Activated naive CD4-positive, alpha-beta T cell treated with anti-CD3 and anti-CD28 coated beads, Interleukin-2, amount 50 U/mL, for 24 hours (primary cell): ENCODE measurements at regions not wholly inside any gene's neighbourhood (a gene's known extent, or its start where the extent isn't known, plus 50 kb on each side); places are given as distances from the start of the nearest gene placed in this dataset.

Experiments used
- H3K27ac Mint-ChIP-seq: one replicate; pipeline ENCODE4 v1.8.0; 2021; ENCODE audit warnings: mild to moderate bottlenecking, mixed read lengths
- H3K27me3 Mint-ChIP-seq: one replicate; pipeline ENCODE4 v1.8.0; 2021; ENCODE audit warnings: mixed read lengths
- H3K36me3 Mint-ChIP-seq: one replicate; pipeline ENCODE4 v1.8.0; 2021; ENCODE audit warnings: mixed read lengths
- H3K4me1 Mint-ChIP-seq: one replicate; pipeline ENCODE4 v1.8.0; 2021; ENCODE audit warnings: mixed read lengths
- H3K4me3 Mint-ChIP-seq: one replicate; pipeline ENCODE4 v1.8.0; 2021; ENCODE audit warnings: mild to moderate bottlenecking, mixed read lengths
- H3K9me3 Mint-ChIP-seq: one replicate; pipeline ENCODE4 v1.8.0; 2021; ENCODE audit warnings: mixed read lengths

DNA sequence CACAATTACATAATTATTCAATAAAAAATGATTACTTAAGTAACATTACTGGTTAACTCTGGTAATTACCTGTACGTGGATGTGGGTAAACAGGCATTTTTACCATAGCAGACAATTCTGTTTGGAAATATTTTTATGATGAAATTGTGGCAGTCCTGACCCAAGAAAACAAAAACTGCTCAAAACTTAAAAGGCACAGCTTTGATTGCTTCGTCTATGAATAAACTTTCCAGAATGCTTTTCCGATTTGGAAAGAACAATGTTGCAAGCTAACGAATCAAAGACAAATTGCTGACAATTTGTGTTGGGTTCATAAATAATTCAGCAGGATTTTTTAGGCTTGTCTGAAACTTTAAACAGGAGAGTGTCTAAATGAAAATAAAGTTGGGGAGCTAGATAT lies 150.6 kb upstream of the GYPA start:
- Mint-ChIP-seq H3K9me3 (no peaks in the 10 kb centered on the region), H3K4me1 (no peaks in the 10 kb centered on the region), H3K36me3 (no peaks in the 10 kb centered on the region), H3K27me3 (peaks cover 3% of the 10 kb centered on the region), H3K27ac (no peak overlapping the region), H3K4me3 (no peak overlapping the region)

DNA sequence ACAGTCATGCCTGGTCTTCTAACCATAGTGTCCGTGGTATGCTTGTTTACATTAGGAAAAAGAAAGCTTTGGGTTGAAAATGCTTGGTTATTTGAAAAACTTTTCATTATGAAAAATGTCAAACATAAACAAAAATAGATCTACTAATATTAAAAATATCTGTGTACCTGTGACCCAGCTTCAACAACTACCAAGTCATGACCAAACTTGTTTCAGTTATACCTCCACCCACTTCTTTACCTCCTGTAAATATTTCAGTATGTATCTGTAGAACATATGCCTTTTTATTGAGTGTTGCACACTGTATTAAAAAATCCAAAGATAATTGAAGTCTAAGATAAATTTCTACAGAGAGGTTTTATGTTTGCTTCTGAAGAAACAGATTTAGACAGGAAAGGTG lies 153.7 kb upstream of the GYPA start:
- no peak overlapping the region for H3K4me3 Mint-ChIP-seq
- H3K27ac Mint-ChIP-seq: no peak overlapping the region
- no peaks in the 10 kb centered on the region for H3K4me1 Mint-ChIP-seq
- no peaks in the 10 kb centered on the region for H3K36me3 Mint-ChIP-seq
- H3K27me3 Mint-ChIP-seq: no peaks in the 10 kb centered on the region
- no peaks in the 10 kb centered on the region for H3K9me3 Mint-ChIP-seq

- H3K36me3 Mint-ChIP-seq: no peaks in the 10 kb centered on the region
- no peaks in the 10 kb centered on the region for H3K9me3 Mint-ChIP-seq
- no peak overlapping the region for H3K4me3 Mint-ChIP-seq
- no peaks in the 10 kb centered on the region for H3K27me3 Mint-ChIP-seq
- no peak overlapping the region for H3K27ac Mint-ChIP-seq
- no peaks in the 10 kb centered on the region for H3K4me1 Mint-ChIP-seq
Observed at GRCh38 chr4:144295286-144295995, 154.9 kb upstream of the GYPA start.

GRCh38 chr4:144296941-144297340 lies 156.4 kb upstream of the GYPA start:
- no peaks in the 10 kb centered on the region for H3K9me3 Mint-ChIP-seq
- no peaks in the 10 kb centered on the region for H3K36me3 Mint-ChIP-seq
- no peak overlapping the region for H3K4me3 Mint-ChIP-seq
- no peaks in the 10 kb centered on the region for H3K27me3 Mint-ChIP-seq
- H3K27ac Mint-ChIP-seq: no peak overlapping the region
- no peaks in the 10 kb centered on the region for H3K4me1 Mint-ChIP-seq

- no peak overlapping the region for H3K27ac Mint-ChIP-seq
- no peaks in the 10 kb centered on the region for H3K4me1 Mint-ChIP-seq
- no peaks in the 10 kb centered on the region for H3K36me3 Mint-ChIP-seq
Observed at GRCh38 chr4:144298519-144298918, 158.0 kb upstream of the GYPA start.

GRCh38 chr4:144300616-144301015 lies 160.1 kb upstream of the GYPA start:
- Mint-ChIP-seq H3K4me3 (no peak overlapping the region), H3K9me3 (no peaks in the 10 kb centered on the region), H3K27ac (no peak overlapping the region), H3K36me3 (no peaks in the 10 kb centered on the region), H3K4me1 (no peaks in the 10 kb centered on the region), H3K27me3 (no peaks in the 10 kb centered on the region)

More at GRCh38 chr4:144298519-144298918, 158.0 kb upstream of the GYPA start:
- Mint-ChIP-seq H3K9me3 (no peaks in the 10 kb centered on the region), H3K4me3 (no peak overlapping the region), H3K27me3 (no peaks in the 10 kb centered on the region)

DNA sequence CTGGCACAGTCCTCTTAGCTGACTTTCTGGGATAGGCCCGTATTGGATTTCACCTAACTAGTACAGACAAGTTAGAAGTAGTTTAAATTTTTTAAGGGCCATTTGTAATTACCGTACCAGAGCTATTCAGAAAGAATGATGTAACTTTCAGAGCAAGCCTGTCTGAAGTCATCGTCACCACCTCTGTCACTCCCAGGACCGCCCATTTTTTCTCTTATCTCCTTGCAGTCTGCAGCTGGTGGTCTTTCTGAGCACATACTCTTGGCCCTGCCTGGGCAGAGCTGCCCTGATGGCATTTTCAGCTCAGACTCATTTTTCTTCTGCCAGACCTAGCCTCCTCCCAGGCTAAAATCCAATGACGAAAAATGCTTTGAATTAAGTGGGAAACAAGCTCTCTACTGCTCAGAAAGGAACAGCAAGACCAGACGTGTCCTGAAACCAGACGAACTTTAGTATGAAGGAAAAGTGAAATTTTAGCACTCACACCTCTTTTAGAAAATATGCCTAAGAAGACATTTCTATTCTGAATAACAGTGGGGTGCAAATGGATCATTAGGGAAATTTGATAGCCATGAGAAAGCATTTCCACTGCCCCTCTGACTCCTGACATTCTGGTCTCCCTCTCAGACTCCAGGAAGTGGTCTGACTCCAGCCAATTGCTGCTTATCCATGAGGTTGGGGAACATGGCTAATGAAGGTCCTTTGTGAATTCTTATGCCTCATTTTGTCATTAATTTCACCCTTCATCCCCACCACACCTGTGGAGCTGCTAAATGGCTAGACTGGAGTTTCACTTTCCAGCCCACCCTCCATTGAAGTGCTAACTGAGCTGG lies 162.4 kb upstream of the GYPA start:
- Mint-ChIP-seq H3K27ac (no peak overlapping the region), H3K4me1 (no peaks in the 10 kb centered on the region), H3K36me3 (no peaks in the 10 kb centered on the region), H3K27me3 (no peaks in the 10 kb centered on the region), H3K9me3 (no peaks in the 10 kb centered on the region), H3K4me3 (no peak overlapping the region)

GRCh38 chr4:144304025-144304424 lies 163.5 kb upstream of the GYPA start:
- Mint-ChIP-seq H3K4me1 (no peaks in the 10 kb centered on the region), H3K4me3 (no peak overlapping the region), H3K36me3 (no peaks in the 10 kb centered on the region), H3K27me3 (no peaks in the 10 kb centered on the region), H3K9me3 (no peaks in the 10 kb centered on the region), H3K27ac (no peak overlapping the region)

DNA sequence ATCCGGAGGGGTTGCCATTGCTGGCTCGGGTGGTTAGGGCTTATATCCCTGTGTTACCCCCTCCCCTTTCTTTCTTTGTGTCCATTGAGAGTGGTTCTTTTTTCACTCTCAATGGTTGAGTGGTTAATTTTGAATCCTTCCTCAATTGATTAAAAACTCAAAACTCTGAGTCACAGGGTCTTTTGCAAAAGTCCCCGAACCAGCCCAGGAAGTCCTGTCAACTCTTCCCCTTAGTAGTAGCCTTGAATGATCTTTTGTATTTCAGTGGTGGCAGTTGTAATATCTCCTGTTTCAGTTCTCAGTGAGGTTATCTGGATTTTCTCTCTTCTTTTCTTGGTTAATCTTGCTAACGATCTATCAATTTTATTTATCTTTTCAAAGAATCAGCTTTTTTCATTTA lies 170.0 kb upstream of the GYPA start:
- H3K4me1 Mint-ChIP-seq: no peaks in the 10 kb centered on the region

GRCh38 chr4:144313370-144313769 lies 172.9 kb upstream of the GYPA start:
- no peak overlapping the region for H3K27ac Mint-ChIP-seq
- H3K36me3 Mint-ChIP-seq: peaks cover 4% of the 10 kb centered on the region
- peaks cover 6% of the 10 kb centered on the region for H3K27me3 Mint-ChIP-seq
- no peak overlapping the region for H3K4me3 Mint-ChIP-seq
- H3K4me1 Mint-ChIP-seq: no peaks in the 10 kb centered on the region
- H3K9me3 Mint-ChIP-seq: peaks cover 28% of the 10 kb centered on the region

More for the DNA sequence above, 170.0 kb upstream of the GYPA start:
- Mint-ChIP-seq H3K9me3 (peaks cover 16% of the 10 kb centered on the region), H3K4me3 (no peak overlapping the region), H3K27me3 (peaks cover 6% of the 10 kb centered on the region), H3K27ac (no peak overlapping the region), H3K36me3 (peaks cover 4% of the 10 kb centered on the region)

GRCh38 chr4:144316869-144317268 lies 176.4 kb upstream of the GYPA start:
- Mint-ChIP-seq H3K36me3 (peaks cover 4% of the 10 kb centered on the region), H3K9me3 (peaks cover 28% of the 10 kb centered on the region), H3K4me1 (no peaks in the 10 kb centered on the region), H3K27ac (no peak overlapping the region), H3K4me3 (no peak overlapping the region), H3K27me3 (peaks cover 6% of the 10 kb centered on the region)

GRCh38 chr4:144318797-144319196 lies 178.3 kb upstream of the GYPA start:
- H3K4me3 Mint-ChIP-seq: no peak overlapping the region
- H3K36me3 Mint-ChIP-seq: peaks cover 4% of the 10 kb centered on the region
- H3K9me3 Mint-ChIP-seq: peaks cover 22% of the 10 kb centered on the region
- H3K27me3 Mint-ChIP-seq: peaks cover 1% of the 10 kb centered on the region
- H3K4me1 Mint-ChIP-seq: no peaks in the 10 kb centered on the region
- H3K27ac Mint-ChIP-seq: no peak overlapping the region

DNA sequence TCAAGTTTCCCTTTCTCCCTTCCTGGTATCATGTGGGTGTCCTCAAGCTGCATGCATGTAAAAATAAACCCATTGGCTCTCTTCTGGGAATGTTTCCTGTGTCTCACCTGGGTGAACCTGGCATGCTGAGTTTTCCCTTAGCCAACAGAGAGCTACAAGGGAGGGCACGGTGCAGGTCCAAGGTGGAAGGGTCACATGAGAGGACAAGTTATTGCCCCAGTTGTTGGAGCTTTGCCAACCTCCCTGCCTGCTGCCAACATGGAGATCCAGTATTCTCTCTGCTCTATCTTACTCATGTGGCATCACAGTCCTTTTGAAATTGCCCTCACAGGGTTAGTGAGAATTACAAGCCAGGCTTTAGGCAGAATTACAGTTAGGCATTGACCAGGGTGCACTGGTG lies 196.1 kb upstream of the GYPA start:
- no peaks in the 10 kb centered on the region for H3K9me3 Mint-ChIP-seq

GRCh38 chr4:144338148-144338547 lies 197.6 kb upstream of the GYPA start:
- Mint-ChIP-seq H3K4me1 (no peaks in the 10 kb centered on the region), H3K27me3 (peaks cover 1% of the 10 kb centered on the region), H3K36me3 (no peaks in the 10 kb centered on the region), H3K4me3 (no peak overlapping the region), H3K27ac (no peak overlapping the region), H3K9me3 (no peaks in the 10 kb centered on the region)

More for the DNA sequence above, 196.1 kb upstream of the GYPA start:
- no peak overlapping the region for H3K27ac Mint-ChIP-seq
- peaks cover 1% of the 10 kb centered on the region for H3K27me3 Mint-ChIP-seq
- H3K36me3 Mint-ChIP-seq: no peaks in the 10 kb centered on the region
- no peak overlapping the region for H3K4me3 Mint-ChIP-seq
- H3K4me1 Mint-ChIP-seq: no peaks in the 10 kb centered on the region

DNA sequence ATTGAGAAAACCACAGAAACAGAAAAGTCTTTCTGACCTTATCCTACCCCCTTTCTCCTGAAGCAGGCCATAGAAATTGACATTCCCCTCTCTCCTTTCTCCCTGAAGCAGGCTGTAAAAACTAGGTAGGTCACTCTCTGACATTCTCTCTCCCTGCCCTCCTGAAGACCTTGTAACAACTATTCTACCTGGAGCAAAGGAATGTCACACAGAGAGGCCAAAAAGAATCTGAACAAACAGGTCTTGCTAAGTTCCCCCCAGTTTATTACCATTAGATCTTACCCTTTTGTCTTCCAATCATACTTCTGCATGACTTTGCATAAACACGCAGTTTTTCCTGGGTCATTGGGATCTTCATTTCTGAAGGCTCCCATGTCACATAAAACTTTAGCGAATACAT lies 198.3 kb upstream of the GYPA start:
- no peak overlapping the region for H3K27ac Mint-ChIP-seq
- H3K27me3 Mint-ChIP-seq: peaks cover 1% of the 10 kb centered on the region
- H3K36me3 Mint-ChIP-seq: no peaks in the 10 kb centered on the region
- no peaks in the 10 kb centered on the region for H3K4me1 Mint-ChIP-seq
- no peaks in the 10 kb centered on the region for H3K9me3 Mint-ChIP-seq
- H3K4me3 Mint-ChIP-seq: no peak overlapping the region

GRCh38 chr4:144340931-144341330 lies 200.4 kb upstream of the GYPA start:
- H3K27ac Mint-ChIP-seq: no peak overlapping the region
- H3K36me3 Mint-ChIP-seq: no peaks in the 10 kb centered on the region
- no peaks in the 10 kb centered on the region for H3K4me1 Mint-ChIP-seq
- H3K9me3 Mint-ChIP-seq: no peaks in the 10 kb centered on the region
- H3K4me3 Mint-ChIP-seq: no peak overlapping the region
- H3K27me3 Mint-ChIP-seq: peaks cover 1% of the 10 kb centered on the region
